Transverse colon (tissue), 4 donors: ENCODE measurements at regions not wholly inside any gene's neighbourhood (a gene's known extent, or its start where the extent isn't known, plus 50 kb on each side); places are given as distances from the start of the nearest gene placed in this dataset.

ENCODE experiments used
- DNase-seq: peaks from one replicate; pipeline ENCODE4 v3.0.0-alpha.2; 2019
- H3K27ac ChIP-seq, 4 donors: fragments of 200-600 bp; sonication (generic); 2 replicates each; pipeline ENCODE4 v1.5.1; 2016 to 2018; ENCODE audit warnings: inconsistent platforms in 4 of 4
- H3K27me3 ChIP-seq: fragments of 200-600 bp; sonication (generic); 2 replicates; pipeline ENCODE4 v1.5.1; 2017; ENCODE audit warnings: inconsistent platforms
- H3K36me3 ChIP-seq, 4 donors: fragments of 200-600 bp; sonication (generic); 2 replicates each; pipeline ENCODE4 v1.5.1; 2017 to 2019; ENCODE audit warnings: inconsistent platforms in 4 of 4
- H3K4me1 ChIP-seq, 4 donors: fragments of 200-600 bp; sonication (generic); 2 replicates each; pipeline ENCODE4 v1.5.1; 2017 to 2020; ENCODE audit warnings: inconsistent platforms in 4 of 4
- H3K4me3 ChIP-seq, 4 donors: fragments of 200-600 bp; sonication (generic); 1 replicate in 1 of 4; 2 replicates in 3 of 4; pipeline versions ENCODE4 v1.5.1 to v1.6.1; 2017 to 2019; ENCODE audit warnings: inconsistent platforms in 4 of 4
- H3K9me3 ChIP-seq, 2 donors: fragments of 200-600 bp; sonication (generic); 2 replicates each; pipeline ENCODE4 v1.5.1; 2017 to 2019; ENCODE audit warnings: inconsistent platforms in 2 of 2
- EP300 ChIP-seq: sonication (generic); formaldehyde crosslinking; IDR thresholded peaks from one replicate; pipeline ENCODE4 v1.6.1; 2017; ENCODE audit warnings: antibody characterized with exemption, low read depth
- POLR2A ChIP-seq: fragments of 450-650 bp; IDR thresholded peaks from one replicate; pipeline ENCODE4 v1.6.1; 2016; ENCODE audit warnings: antibody characterized with exemption, mild to moderate bottlenecking, moderate library complexity
- POLR2AphosphoS5 ChIP-seq, 3 donors: sonication (generic); formaldehyde crosslinking; IDR thresholded peaks; one replicate each; pipeline ENCODE4 v1.6.1; 2016; ENCODE audit warnings: antibody characterized with exemption in 3 of 3
- WGBS, 2 donors: methylation state at CpG; one replicate each; pipeline ENCODE4 v1.1.5; 2018; ENCODE audit warnings: low coverage in 1 of 2; 5-methylcytosine and 5-hydroxymethylcytosine counted together
- in situ Hi-C, 4 donors: fragments of 200-750 bp; cut with MboI; loops; one replicate each; pipeline versions ENCODE4 v1.15.0 to v1.15.1; 2017; ENCODE audit warnings: low sequenced_read_pairs in 3 of 4, low pct_ligation_motif_present in 1 of 4, low pct_unique_long_range_greater_than_20kb in 1 of 4
- intact Hi-C: fragments of 100-400 bp; cut with DNase I; formaldehyde crosslinking; loops from one replicate; pipeline ENCODE4 v1.15.1; 2023; ENCODE audit warnings: low total_unique reads
- TF ChIP-seq, protein P1 (sequence below), 5 experiments: fragments of 200-600 bp in 3 of 5; fragments of 450-650 bp in 2 of 5; sonication (generic) in 3 of 5; IDR thresholded peaks; 1 replicate in 2 of 5; 2 replicates in 3 of 5; pipeline ENCODE4 v1.5.1; 2016 to 2017; ENCODE audit warnings: antibody characterized with exemption in 5 of 5, inconsistent platforms in 3 of 5, mild to moderate bottlenecking in 2 of 5, moderate library complexity in 1 of 5

DNA sequence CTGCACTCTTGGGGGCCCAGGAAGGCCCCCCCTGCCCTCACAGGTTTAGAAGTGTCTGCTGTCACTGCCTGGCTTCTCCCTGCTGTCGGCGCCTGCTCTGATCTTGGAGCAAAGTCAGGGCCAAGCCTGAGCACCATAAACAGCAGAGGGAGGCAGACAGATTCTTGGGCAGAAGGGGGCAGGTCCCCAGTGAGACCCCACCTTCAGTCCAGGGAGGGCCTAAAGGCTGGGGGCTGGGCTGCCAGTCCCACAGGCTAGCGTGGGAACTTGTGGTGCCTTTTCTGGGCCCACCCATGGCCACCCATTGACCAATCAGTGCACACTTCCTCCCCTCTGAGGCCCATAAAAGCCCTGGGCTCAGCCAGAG, 124.0 kb downstream of the OLFM1 start:
- in situ Hi-C loops, result no loop called here
- no peak for TF ChIP-seq EP300
- TF ChIP-seq POLR2A, result no peak
- TF ChIP-seq, protein P1, sequence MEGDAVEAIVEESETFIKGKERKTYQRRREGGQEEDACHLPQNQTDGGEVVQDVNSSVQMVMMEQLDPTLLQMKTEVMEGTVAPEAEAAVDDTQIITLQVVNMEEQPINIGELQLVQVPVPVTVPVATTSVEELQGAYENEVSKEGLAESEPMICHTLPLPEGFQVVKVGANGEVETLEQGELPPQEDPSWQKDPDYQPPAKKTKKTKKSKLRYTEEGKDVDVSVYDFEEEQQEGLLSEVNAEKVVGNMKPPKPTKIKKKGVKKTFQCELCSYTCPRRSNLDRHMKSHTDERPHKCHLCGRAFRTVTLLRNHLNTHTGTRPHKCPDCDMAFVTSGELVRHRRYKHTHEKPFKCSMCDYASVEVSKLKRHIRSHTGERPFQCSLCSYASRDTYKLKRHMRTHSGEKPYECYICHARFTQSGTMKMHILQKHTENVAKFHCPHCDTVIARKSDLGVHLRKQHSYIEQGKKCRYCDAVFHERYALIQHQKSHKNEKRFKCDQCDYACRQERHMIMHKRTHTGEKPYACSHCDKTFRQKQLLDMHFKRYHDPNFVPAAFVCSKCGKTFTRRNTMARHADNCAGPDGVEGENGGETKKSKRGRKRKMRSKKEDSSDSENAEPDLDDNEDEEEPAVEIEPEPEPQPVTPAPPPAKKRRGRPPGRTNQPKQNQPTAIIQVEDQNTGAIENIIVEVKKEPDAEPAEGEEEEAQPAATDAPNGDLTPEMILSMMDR (IDR thresholded peaks at IDR 0.05), result no peak
- TF ChIP-seq POLR2AphosphoS5 (IDR thresholded peaks at IDR 0.05), result no peak
- Histone ChIP-seq H3K27me3 (no peaks in the 10 kb centered on the region), H3K4me1 (no peaks in the 10 kb centered on the region), H3K27ac (no peak overlapping the region), H3K4me3 (no peak overlapping the region), H3K9me3 (no peaks in the 10 kb centered on the region), H3K36me3 (no peaks in the 10 kb centered on the region)
- DNase-seq, result no peak
- intact Hi-C loops, result no loop called here
- 82% methylated on average over 2 of the region's 3 CpGs; no CpG with 5 or more reads in 1 of the 2 donors for WGBS, 2 donors

GRCh38 chr9:135212961-135213360, 125.5 kb downstream of the OLFM1 start:
- Histone ChIP-seq H3K27me3 (peaks cover 10% of the 10 kb centered on the region), H3K36me3 (no peaks in the 10 kb centered on the region), H3K9me3 (no peaks in the 10 kb centered on the region), H3K4me1 (no peaks in the 10 kb centered on the region), H3K4me3 (no peak overlapping the region), H3K27ac (no peak overlapping the region)
- no peak for DNase-seq
- WGBS, 2 donors, result 95% methylated on average over 5 of the region's 5 CpGs; no CpG with 5 or more reads in 1 of the 2 donors
- TF ChIP-seq, protein P1 (IDR thresholded peaks at IDR 0.05), result no peak
- no peak for TF ChIP-seq POLR2AphosphoS5 (IDR thresholded peaks at IDR 0.05)
- TF ChIP-seq POLR2A, result no peak
- TF ChIP-seq EP300, result no peak
- intact Hi-C loops, result no loop called here
- in situ Hi-C loops, result no loop called here

DNA sequence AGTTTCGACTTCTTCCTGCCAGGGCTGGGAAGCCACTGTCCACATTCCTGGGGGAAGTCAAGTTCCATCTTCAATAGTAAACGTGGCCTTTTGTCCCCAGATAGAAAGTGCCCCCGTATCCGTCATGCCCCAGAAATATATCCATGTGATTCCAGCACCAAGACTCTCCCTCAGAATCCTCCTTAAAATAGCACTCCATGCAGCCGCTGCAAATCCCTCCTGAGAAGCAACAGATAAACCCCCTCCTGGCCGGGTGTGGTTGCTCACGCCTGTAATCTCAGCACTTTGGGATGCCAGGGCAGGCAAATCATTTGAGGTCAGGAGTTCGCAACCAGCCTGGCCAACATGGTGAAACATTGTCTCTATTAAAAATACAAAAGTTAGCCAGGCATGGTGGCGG, 126.1 kb downstream of the OLFM1 start:
- 40 to 77% methylated on average over 1 to 9 of the region's 9 CpGs for WGBS, 2 donors

DNA sequence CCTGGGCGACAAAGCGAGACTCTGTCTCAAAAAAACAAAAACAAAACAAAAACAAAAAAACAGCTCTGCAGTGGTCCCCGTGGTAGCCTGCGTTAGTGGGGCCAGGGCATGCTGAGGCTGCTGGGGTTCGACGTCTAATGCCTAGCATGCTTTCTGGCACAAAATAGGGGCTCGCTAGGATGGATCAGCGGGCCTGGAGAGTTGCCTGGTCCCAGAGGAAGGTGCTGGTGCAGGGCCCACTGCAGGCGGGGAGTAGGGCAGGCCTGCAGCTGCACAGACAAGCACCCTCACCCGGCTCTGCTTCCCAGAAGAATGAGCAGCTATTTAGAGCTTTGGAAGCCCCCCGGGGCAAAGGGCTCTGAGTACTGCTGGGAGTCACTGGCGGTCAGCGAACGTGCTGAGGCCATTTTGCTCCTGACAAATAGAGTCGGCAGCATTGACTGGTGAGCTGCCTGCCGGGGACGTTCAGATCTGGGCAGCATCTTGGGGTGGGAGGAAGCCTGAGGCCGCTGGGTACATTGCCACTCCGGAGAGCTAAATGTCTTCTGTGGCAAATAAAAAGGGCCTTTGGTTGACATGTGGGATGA, 126.7 kb downstream of the OLFM1 start:
- Histone ChIP-seq H3K9me3 (no peaks in the 10 kb centered on the region), H3K27me3 (peaks cover 21% of the 10 kb centered on the region), H3K4me3 (no peak overlapping the region), H3K27ac (no peak overlapping the region), H3K36me3 (no peaks in the 10 kb centered on the region), H3K4me1 (no peaks in the 10 kb centered on the region)
- WGBS, 2 donors, result 81 to 82% methylated on average over 13 to 15 of the region's 19 CpGs
- in situ Hi-C loops, result no loop called here
- intact Hi-C loops, result no loop called here
- no peak for DNase-seq
- no peak for TF ChIP-seq EP300
- TF ChIP-seq POLR2AphosphoS5 (IDR thresholded peaks at IDR 0.05), result no peak
- TF ChIP-seq, protein P1 (IDR thresholded peaks at IDR 0.05), result no peak
- TF ChIP-seq POLR2A, result no peak

More for the DNA sequence above, 126.1 kb downstream of the OLFM1 start:
- in situ Hi-C loops (no loop called here), intact Hi-C loops (no loop called here)
- H3K27ac ChIP-seq, result no peak overlapping the region
- H3K4me1 ChIP-seq, result no peaks in the 10 kb centered on the region
- H3K4me3 ChIP-seq, result no peak overlapping the region
- no peak for DNase-seq
- no peaks in the 10 kb centered on the region for H3K9me3 ChIP-seq
- no peaks in the 10 kb centered on the region for H3K36me3 ChIP-seq
- H3K27me3 ChIP-seq, result peaks cover 16% of the 10 kb centered on the region
- TF ChIP-seq, protein P1 (IDR thresholded peaks at IDR 0.05), result no peak
- no peak for TF ChIP-seq EP300
- TF ChIP-seq POLR2A, result no peak
- TF ChIP-seq POLR2AphosphoS5 (IDR thresholded peaks at IDR 0.05), result no peak
